ENCODE measurements at regions not wholly inside any gene's neighbourhood (a gene's known extent, or its start where the extent isn't known, plus 50 kb on each side); places are given as distances from the start of the nearest gene placed in this dataset.

DNA sequence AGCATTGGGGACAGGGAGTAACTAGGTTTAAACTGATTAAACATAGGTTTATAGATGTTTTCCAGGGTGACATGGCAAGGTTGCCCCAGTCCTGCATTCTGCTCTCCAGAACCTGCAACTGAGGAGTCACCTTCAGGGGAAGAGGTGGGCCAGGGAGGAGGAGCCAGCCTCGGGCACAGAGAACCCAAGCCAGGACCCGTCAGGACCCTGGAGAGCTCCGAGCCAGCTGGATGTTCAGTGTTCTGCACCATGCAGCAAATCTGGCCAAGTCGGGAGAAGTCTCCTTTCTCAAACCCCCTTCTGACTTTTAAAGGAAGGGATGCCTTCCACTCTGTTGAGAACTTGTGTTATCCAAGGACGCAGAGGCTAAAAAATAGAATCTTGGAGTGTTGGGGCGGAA, 62.1 kb upstream of the SLC6A11 start (continued):
- TF ChIP-seq, protein P1, sequence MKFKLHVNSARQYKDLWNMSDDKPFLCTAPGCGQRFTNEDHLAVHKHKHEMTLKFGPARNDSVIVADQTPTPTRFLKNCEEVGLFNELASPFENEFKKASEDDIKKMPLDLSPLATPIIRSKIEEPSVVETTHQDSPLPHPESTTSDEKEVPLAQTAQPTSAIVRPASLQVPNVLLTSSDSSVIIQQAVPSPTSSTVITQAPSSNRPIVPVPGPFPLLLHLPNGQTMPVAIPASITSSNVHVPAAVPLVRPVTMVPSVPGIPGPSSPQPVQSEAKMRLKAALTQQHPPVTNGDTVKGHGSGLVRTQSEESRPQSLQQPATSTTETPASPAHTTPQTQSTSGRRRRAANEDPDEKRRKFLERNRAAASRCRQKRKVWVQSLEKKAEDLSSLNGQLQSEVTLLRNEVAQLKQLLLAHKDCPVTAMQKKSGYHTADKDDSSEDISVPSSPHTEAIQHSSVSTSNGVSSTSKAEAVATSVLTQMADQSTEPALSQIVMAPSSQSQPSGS (CRISPR knock-in tag; IDR thresholded peaks at IDR 0.05; ENCODE audit: borderline replicate concordance, low read depth): no peak
- no peak for TF ChIP-seq EMX1 (CRISPR knock-in tag; IDR thresholded peaks at IDR 0.05)
- no peak for TF ChIP-seq SP1 (CRISPR knock-in tag; conservative IDR thresholded peaks at IDR 0.05)
- no peak for TF ChIP-seq ZNF219 (CRISPR knock-in tag; IDR thresholded peaks at IDR 0.05; ENCODE audit: borderline replicate concordance)
- TF ChIP-seq, protein P2, sequence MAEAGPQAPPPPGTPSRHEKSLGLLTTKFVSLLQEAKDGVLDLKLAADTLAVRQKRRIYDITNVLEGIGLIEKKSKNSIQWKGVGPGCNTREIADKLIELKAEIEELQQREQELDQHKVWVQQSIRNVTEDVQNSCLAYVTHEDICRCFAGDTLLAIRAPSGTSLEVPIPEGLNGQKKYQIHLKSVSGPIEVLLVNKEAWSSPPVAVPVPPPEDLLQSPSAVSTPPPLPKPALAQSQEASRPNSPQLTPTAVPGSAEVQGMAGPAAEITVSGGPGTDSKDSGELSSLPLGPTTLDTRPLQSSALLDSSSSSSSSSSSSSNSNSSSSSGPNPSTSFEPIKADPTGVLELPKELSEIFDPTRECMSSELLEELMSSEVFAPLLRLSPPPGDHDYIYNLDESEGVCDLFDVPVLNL (CRISPR knock-in tag; IDR thresholded peaks at IDR 0.05; ENCODE audit: borderline replicate concordance, low read depth): no peak
- TF ChIP-seq RELA (CRISPR knock-in tag; IDR thresholded peaks at IDR 0.05; ENCODE audit: borderline replicate concordance): no peak
- TF ChIP-seq, protein P3, sequence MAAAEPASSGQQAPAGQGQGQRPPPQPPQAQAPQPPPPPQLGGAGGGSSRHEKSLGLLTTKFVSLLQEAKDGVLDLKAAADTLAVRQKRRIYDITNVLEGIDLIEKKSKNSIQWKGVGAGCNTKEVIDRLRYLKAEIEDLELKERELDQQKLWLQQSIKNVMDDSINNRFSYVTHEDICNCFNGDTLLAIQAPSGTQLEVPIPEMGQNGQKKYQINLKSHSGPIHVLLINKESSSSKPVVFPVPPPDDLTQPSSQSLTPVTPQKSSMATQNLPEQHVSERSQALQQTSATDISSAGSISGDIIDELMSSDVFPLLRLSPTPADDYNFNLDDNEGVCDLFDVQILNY (CRISPR knock-in tag; IDR thresholded peaks at IDR 0.05): no peak
- TF ChIP-seq, protein P4, sequence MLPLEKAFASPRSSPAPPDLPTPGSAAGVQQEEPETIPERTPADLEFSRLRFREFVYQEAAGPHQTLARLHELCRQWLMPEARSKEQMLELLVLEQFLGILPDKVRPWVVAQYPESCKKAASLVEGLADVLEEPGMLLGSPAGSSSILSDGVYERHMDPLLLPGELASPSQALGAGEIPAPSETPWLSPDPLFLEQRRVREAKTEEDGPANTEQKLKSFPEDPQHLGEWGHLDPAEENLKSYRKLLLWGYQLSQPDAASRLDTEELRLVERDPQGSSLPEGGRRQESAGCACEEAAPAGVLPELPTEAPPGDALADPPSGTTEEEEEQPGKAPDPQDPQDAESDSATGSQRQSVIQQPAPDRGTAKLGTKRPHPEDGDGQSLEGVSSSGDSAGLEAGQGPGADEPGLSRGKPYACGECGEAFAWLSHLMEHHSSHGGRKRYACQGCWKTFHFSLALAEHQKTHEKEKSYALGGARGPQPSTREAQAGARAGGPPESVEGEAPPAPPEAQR (CRISPR knock-in tag; IDR thresholded peaks at IDR 0.05): no peak
- TF ChIP-seq, protein P5, sequence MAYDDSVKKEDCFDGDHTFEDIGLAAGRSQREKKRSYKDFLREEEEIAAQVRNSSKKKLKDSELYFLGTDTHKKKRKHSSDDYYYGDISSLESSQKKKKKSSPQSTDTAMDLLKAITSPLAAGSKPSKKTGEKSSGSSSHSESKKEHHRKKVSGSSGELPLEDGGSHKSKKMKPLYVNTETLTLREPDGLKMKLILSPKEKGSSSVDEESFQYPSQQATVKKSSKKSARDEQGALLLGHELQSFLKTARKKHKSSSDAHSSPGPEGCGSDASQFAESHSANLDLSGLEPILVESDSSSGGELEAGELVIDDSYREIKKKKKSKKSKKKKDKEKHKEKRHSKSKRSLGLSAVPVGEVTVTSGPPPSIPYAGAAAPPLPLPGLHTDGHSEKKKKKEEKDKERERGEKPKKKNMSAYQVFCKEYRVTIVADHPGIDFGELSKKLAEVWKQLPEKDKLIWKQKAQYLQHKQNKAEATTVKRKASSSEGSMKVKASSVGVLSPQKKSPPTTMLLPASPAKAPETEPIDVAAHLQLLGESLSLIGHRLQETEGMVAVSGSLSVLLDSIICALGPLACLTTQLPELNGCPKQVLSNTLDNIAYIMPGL (CRISPR knock-in tag; IDR thresholded peaks at IDR 0.05): no peak
- no peak for TF ChIP-seq GABPB1 (CRISPR knock-in tag; IDR thresholded peaks at IDR 0.05)
- TF ChIP-seq, protein P6, sequence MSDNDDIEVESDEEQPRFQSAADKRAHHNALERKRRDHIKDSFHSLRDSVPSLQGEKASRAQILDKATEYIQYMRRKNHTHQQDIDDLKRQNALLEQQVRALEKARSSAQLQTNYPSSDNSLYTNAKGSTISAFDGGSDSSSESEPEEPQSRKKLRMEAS (CRISPR knock-in tag; IDR thresholded peaks at IDR 0.05): no peak; the same call in 1 of the 2 replicates
- TF ChIP-seq, protein P7, sequence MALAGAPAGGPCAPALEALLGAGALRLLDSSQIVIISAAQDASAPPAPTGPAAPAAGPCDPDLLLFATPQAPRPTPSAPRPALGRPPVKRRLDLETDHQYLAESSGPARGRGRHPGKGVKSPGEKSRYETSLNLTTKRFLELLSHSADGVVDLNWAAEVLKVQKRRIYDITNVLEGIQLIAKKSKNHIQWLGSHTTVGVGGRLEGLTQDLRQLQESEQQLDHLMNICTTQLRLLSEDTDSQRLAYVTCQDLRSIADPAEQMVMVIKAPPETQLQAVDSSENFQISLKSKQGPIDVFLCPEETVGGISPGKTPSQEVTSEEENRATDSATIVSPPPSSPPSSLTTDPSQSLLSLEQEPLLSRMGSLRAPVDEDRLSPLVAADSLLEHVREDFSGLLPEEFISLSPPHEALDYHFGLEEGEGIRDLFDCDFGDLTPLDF (CRISPR knock-in tag; IDR thresholded peaks at IDR 0.05): no peak
- no peak for TF ChIP-seq OVOL2 (CRISPR knock-in tag; IDR thresholded peaks at IDR 0.05; ENCODE audit: borderline replicate concordance)

DNA sequence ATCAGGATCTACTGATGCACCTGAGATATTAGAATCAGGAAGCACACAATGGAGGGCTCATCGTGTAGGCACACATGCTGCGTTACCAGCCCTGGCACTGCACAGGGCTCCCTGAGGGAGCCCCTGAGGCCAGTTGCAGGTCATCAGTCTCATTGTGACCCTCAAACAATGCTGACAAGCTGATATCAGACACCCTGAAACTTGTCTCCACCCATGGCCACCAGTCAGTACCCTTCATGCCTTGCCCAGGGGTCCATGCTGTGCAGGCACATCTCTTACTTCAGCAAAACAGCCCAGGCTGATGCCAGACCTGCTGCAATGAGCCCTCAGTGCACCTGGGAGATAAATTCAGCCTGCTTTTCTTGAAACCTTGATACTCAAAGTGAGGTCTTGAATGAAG, 59.5 kb upstream of the SLC6A11 start:
- Mint-ChIP-seq H3K36me3 (no peaks in the 10 kb centered on the region), H3K27ac (no peak overlapping the region), H3K4me3 (no peak overlapping the region), H3K27me3 (ENCODE audit: low read depth) (peaks cover 25% of the 10 kb centered on the region), H3K4me1 (peaks cover 6% of the 10 kb centered on the region), H3K9me3 (peaks cover 5% of the 10 kb centered on the region)
- ChIA-PET CTCF (interaction anchor here (1.2 to 5.3 kb wide), 4 partner anchors 14 to 304 kb away, joined by 4 to 50 read pairs (median 6); no protein-coding TSS in a partner anchor), POLR2A (no interaction called here)
- DNase-seq (ENCODE audit: low spot score) (no peak), ATAC-seq (no peak)
- TF ChIP-seq, protein P8, sequence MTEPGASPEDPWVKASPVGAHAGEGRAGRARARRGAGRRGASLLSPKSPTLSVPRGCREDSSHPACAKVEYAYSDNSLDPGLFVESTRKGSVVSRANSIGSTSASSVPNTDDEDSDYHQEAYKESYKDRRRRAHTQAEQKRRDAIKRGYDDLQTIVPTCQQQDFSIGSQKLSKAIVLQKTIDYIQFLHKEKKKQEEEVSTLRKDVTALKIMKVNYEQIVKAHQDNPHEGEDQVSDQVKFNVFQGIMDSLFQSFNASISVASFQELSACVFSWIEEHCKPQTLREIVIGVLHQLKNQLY (CRISPR knock-in tag; IDR thresholded peaks at IDR 0.05): no peak
- no peak for TF ChIP-seq JUN (CRISPR knock-in tag; IDR thresholded peaks at IDR 0.05)
- no peak for TF ChIP-seq NR3C1 (CRISPR knock-in tag; conservative IDR thresholded peaks at IDR 0.05; ENCODE audit: low read depth)
- no peak for TF ChIP-seq FOXK1 (CRISPR knock-in tag; IDR thresholded peaks at IDR 0.05)
- no peak for TF ChIP-seq ATF1 (CRISPR knock-in tag; IDR thresholded peaks at IDR 0.05)
- TF ChIP-seq CBFB (CRISPR knock-in tag; IDR thresholded peaks at IDR 0.05; ENCODE audit: low read depth): no peak
- TF ChIP-seq SMAD3 (CRISPR knock-in tag; IDR thresholded peaks at IDR 0.05; ENCODE audit: borderline replicate concordance): no peak
- no peak for TF ChIP-seq TEAD1 (CRISPR knock-in tag; IDR thresholded peaks at IDR 0.05)
- TF ChIP-seq CREB1 (CRISPR knock-in tag; IDR thresholded peaks at IDR 0.05): no peak
- no peak for TF ChIP-seq ZNF416 (CRISPR knock-in tag; IDR thresholded peaks at IDR 0.05)
- TF ChIP-seq, protein P9, sequence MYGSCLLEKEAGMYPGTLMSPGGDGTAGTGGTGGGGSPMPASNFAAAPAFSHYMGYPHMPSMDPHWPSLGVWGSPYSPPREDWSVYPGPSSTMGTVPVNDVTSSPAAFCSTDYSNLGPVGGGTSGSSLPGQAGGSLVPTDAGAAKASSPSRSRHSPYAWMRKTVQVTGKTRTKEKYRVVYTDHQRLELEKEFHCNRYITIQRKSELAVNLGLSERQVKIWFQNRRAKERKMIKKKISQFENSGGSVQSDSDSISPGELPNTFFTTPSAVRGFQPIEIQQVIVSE (CRISPR knock-in tag; IDR thresholded peaks at IDR 0.05; ENCODE audit: borderline replicate concordance): no peak
